Mesenchymal stem cell (in vitro differentiated cells and primary cell): ENCODE measurements at regions not wholly inside any gene's neighbourhood (a gene's known extent, or its start where the extent isn't known, plus 50 kb on each side); places are given as distances from the start of the nearest gene placed in this dataset.
"Not testable (repeated sequence)": the region's sequence is repeated elsewhere in the genome, so short reads cannot be mapped to it uniquely, and the experiment has no call there.

ENCODE experiments used
- DNase-seq: peaks from one replicate; pipeline ENCODE4 v3.0.0-alpha.2; 2013
- H2AFZ ChIP-seq: one replicate; pipeline ENCODE4 v1.6.1; 2013; ENCODE audit warnings: low read depth, mild to moderate bottlenecking, control low read depth, inconsistent platforms, low read length, moderate library complexity
- H2AK5ac ChIP-seq: 2 replicates; pipeline ENCODE4 v1.6.1; 2013; ENCODE audit warnings: low read length, moderate library complexity, mild to moderate bottlenecking, inconsistent platforms; ENCODE audit not compliant: severe bottlenecking
- H2BK120ac ChIP-seq: one replicate; pipeline ENCODE4 v1.6.1; 2013; ENCODE audit warnings: low read depth, mild to moderate bottlenecking, inconsistent platforms, low read length, moderate library complexity
- H2BK12ac ChIP-seq, 2 experiments: one replicate each; pipeline ENCODE4 v1.6.1; 2013; ENCODE audit warnings: inconsistent platforms in 2 of 2, low read length in 2 of 2, mild to moderate bottlenecking in 2 of 2, moderate library complexity in 2 of 2, control low read depth in 1 of 2
- H2BK15ac ChIP-seq: one replicate; pipeline ENCODE4 v1.6.1; 2013; ENCODE audit warnings: mild to moderate bottlenecking, low read depth, inconsistent platforms; ENCODE audit not compliant: poor library complexity, severe bottlenecking
- H2BK5ac ChIP-seq: 2 replicates; pipeline ENCODE4 v1.6.1; 2013; ENCODE audit warnings: low read depth, mild to moderate bottlenecking, low read length, control low read depth, inconsistent platforms; ENCODE audit not compliant: poor library complexity, severe bottlenecking
- H3K14ac ChIP-seq, 2 experiments: one replicate each; pipeline ENCODE4 v1.6.1; 2013; ENCODE audit warnings: inconsistent platforms in 2 of 2, low read length in 2 of 2, control low read depth in 1 of 2, mild to moderate bottlenecking in 1 of 2, moderate library complexity in 1 of 2
- H3K18ac ChIP-seq, 2 experiments: one replicate each; pipeline ENCODE4 v1.6.1; 2013; ENCODE audit warnings: inconsistent platforms in 2 of 2, low read length in 2 of 2, control low read depth in 1 of 2, low read depth in 1 of 2, mild to moderate bottlenecking in 1 of 2
- H3K23ac ChIP-seq, 2 experiments: one replicate each; pipeline ENCODE4 v1.6.1; 2013; ENCODE audit warnings: inconsistent platforms in 2 of 2, low read length in 2 of 2, mild to moderate bottlenecking in 2 of 2, moderate library complexity in 2 of 2, control low read depth in 1 of 2
- H3K27ac ChIP-seq: 2 replicates; pipeline ENCODE4 v1.5.1; 2013; ENCODE audit warnings: mild to moderate bottlenecking, moderate library complexity, low read length, control low read depth, inconsistent platforms; ENCODE audit not compliant: poor library complexity, severe bottlenecking
- H3K27me3 ChIP-seq, 2 experiments: 2 replicates each; pipeline versions ENCODE4 v1.6.1 to v1.7.0; 2013; ENCODE audit warnings: low read length in 2 of 2, mild to moderate bottlenecking in 2 of 2, moderate library complexity in 2 of 2, control low read depth in 1 of 2, inconsistent platforms in 1 of 2; ENCODE audit not compliant: control insufficient read depth in 1 of 2, insufficient read depth in 1 of 2
- H3K36me3 ChIP-seq, 2 experiments: 2 replicates each; pipeline versions ENCODE4 v1.6.1 to v1.7.0; 2013; ENCODE audit warnings: low read length in 2 of 2, control low read depth in 1 of 2, inconsistent platforms in 1 of 2, low read depth in 1 of 2, mild to moderate bottlenecking in 1 of 2; ENCODE audit not compliant: insufficient read depth in 2 of 2, control insufficient read depth in 1 of 2
- H3K4ac ChIP-seq, 2 experiments: one replicate each; pipeline ENCODE4 v1.6.1; 2013; ENCODE audit warnings: inconsistent platforms in 2 of 2, low read length in 2 of 2, mild to moderate bottlenecking in 2 of 2, moderate library complexity in 2 of 2, control low read depth in 1 of 2, low read depth in 1 of 2
- H3K4me1 ChIP-seq: 2 replicates; pipeline ENCODE4 v1.6.1; 2013; ENCODE audit warnings: low read depth, low read length, control low read depth; ENCODE audit not compliant: control insufficient read depth, insufficient read depth
- H3K4me2 ChIP-seq: 2 replicates; pipeline ENCODE4 v1.6.1; 2013; ENCODE audit warnings: low read length, mild to moderate bottlenecking, inconsistent platforms; ENCODE audit not compliant: poor library complexity, severe bottlenecking
- H3K4me3 ChIP-seq, 2 experiments: 2 replicates each; pipeline versions ENCODE4 v1.5.1 to v1.7.0; 2013; ENCODE audit warnings: low read length in 2 of 2, mild to moderate bottlenecking in 2 of 2, control low read depth in 1 of 2, low read depth in 1 of 2; ENCODE audit not compliant: insufficient read depth in 1 of 2
- H3K79me1 ChIP-seq: replicated peaks from 2 replicates; pipeline ENCODE4 v1.6.1; 2013; ENCODE audit warnings: mild to moderate bottlenecking, control low read depth, low read length, inconsistent platforms; ENCODE audit not compliant: poor library complexity, severe bottlenecking
- H3K9ac ChIP-seq: 2 replicates; pipeline ENCODE4 v1.7.0; 2013; ENCODE audit warnings: mild to moderate bottlenecking, low read length, moderate library complexity
- H3K9me3 ChIP-seq: 2 replicates; pipeline ENCODE4 v1.7.0; 2013; ENCODE audit warnings: mild to moderate bottlenecking, low read length; ENCODE audit not compliant: control insufficient read depth
- H4K8ac ChIP-seq: one replicate; pipeline ENCODE4 v1.6.1; 2013; ENCODE audit warnings: inconsistent platforms, mild to moderate bottlenecking, low read length, moderate library complexity
- H4K91ac ChIP-seq: one replicate; pipeline ENCODE4 v1.6.1; 2013; ENCODE audit warnings: mild to moderate bottlenecking, low read length, inconsistent platforms
- WGBS: methylation state at CpG from one replicate; pipeline ENCODE4 v1.1.7; 2013; ENCODE audit warnings: mixed read lengths; 5-methylcytosine and 5-hydroxymethylcytosine counted together

- H3K4me2 ChIP-seq = peak overlapping the region; percentile 95
- H3K4me1 ChIP-seq, H3K27ac ChIP-seq, DNase-seq, H3K79me1 ChIP-seq, H2BK5ac ChIP-seq, H3K9me3 ChIP-seq, H3K23ac ChIP-seq, H2AK5ac ChIP-seq, H3K36me3 ChIP-seq, H3K9ac ChIP-seq: not testable (repeated sequence)
- WGBS = 3% methylated on average over 20 of the region's 32 CpGs
- peak overlapping the region; percentile 52 for H2BK120ac ChIP-seq
- peak overlapping the region; percentile 62 to 77 for H3K4me3 ChIP-seq
- H4K8ac ChIP-seq = peak overlapping the region; percentile 76
- peak overlapping the region; percentile 54 to 93 for H3K18ac ChIP-seq
- H4K91ac ChIP-seq = peak overlapping the region; percentile 75
- peak overlapping the region; percentile 69 for H2BK15ac ChIP-seq
- peak overlapping the region; percentile 51 for H2AFZ ChIP-seq
- peak overlapping the region in 1 of 2 experiments; percentile 43 for H3K4ac ChIP-seq
- peak overlapping the region in 1 of 2 experiments; percentile 77 for H2BK12ac ChIP-seq
- peak overlapping the region; percentile 57 to 86 for H3K14ac ChIP-seq
- peaks cover 21% of the 10 kb centered on the region in 2 experiments for H3K27me3 ChIP-seq
Measured at GRCh38 chr10:46105856-46106409, 59.9 kb upstream of the MSMB start.

GRCh38 chr10:46106410-46107255, 60.6 kb upstream of the MSMB start:
- Histone ChIP-seq H4K91ac (peak overlapping the region; percentile 75), H2BK12ac (peak overlapping the region in 1 of 2 experiments; percentile 77), H2BK120ac (peak overlapping the region; percentile 52), H3K23ac (no peak overlapping the region), H3K27me3 (peaks cover 21% of the 10 kb centered on the region in 2 experiments), H2AK5ac (no peak overlapping the region), H3K9me3 (no peaks in the 10 kb centered on the region), H3K4ac (peak overlapping the region in 1 of 2 experiments; percentile 43), H2AFZ (peak overlapping the region; percentile 74), H3K4me1 (peaks cover 6% of the 10 kb centered on the region), H3K9ac (peak overlapping the region; percentile 52), H2BK5ac (no peak overlapping the region), H4K8ac (peak overlapping the region; percentile 76), H3K79me1 (no peaks in the 10 kb centered on the region), H3K4me2 (peak overlapping the region; percentile 95), H3K36me3 (no peaks in the 10 kb centered on the region), H3K27ac (no peak overlapping the region), H2BK15ac (peak overlapping the region; percentile 69), H3K18ac (peak overlapping the region; percentile 54 to 93), H3K4me3 (peak overlapping the region; percentile 62 to 77), H3K14ac (peak overlapping the region; percentile 57 to 86)
- 4% methylated on average over 53 of the region's 55 CpGs for WGBS
- peak; percentile 75 for DNase-seq

GRCh38 chr10:46108158-46108499, 62.1 kb upstream of the MSMB start:
- H3K79me1 ChIP-seq, H3K27ac ChIP-seq, H2AK5ac ChIP-seq, H4K91ac ChIP-seq, DNase-seq, H3K14ac ChIP-seq, H3K4ac ChIP-seq, H2BK120ac ChIP-seq, H2BK5ac ChIP-seq, H3K18ac ChIP-seq, H3K9ac ChIP-seq, H2BK12ac ChIP-seq, H3K4me2 ChIP-seq, H2BK15ac ChIP-seq, H4K8ac ChIP-seq, H3K4me1 ChIP-seq, H3K36me3 ChIP-seq, H3K23ac ChIP-seq, H3K9me3 ChIP-seq: not testable (repeated sequence)
- peak overlapping the region; percentile 2 for H2AFZ ChIP-seq
- WGBS = 81% methylated on average over 2 of the region's 5 CpGs
- peaks cover 21% of the 10 kb centered on the region in 2 experiments for H3K27me3 ChIP-seq
- peak overlapping the region in 1 of 2 experiments; percentile 36 for H3K4me3 ChIP-seq

- H3K36me3 ChIP-seq, H2BK120ac ChIP-seq, H2AK5ac ChIP-seq, H2AFZ ChIP-seq, H3K14ac ChIP-seq, H4K91ac ChIP-seq, DNase-seq, H3K79me1 ChIP-seq, H3K27ac ChIP-seq, H2BK15ac ChIP-seq, H3K23ac ChIP-seq, H3K4me2 ChIP-seq, H3K4ac ChIP-seq, H3K4me3 ChIP-seq, H3K18ac ChIP-seq, H4K8ac ChIP-seq, H2BK5ac ChIP-seq, H2BK12ac ChIP-seq, H3K9ac ChIP-seq, H3K9me3 ChIP-seq, H3K4me1 ChIP-seq, H3K27me3 ChIP-seq: not testable (repeated sequence)
- no CpG with 5 or more reads among the region's 1 CpG for WGBS
Measured at GRCh38 chr10:46154271-46154670, 108.2 kb upstream of the MSMB start.
